ENCODE measurements at regions not wholly inside any gene's neighbourhood (a gene's known extent, or its start where the extent isn't known, plus 50 kb on each side); places are given as distances from the start of the nearest gene placed in this dataset.
A peak's percentile ranks its signal among the peaks of the same experiment; 100 is the strongest.

DNA sequence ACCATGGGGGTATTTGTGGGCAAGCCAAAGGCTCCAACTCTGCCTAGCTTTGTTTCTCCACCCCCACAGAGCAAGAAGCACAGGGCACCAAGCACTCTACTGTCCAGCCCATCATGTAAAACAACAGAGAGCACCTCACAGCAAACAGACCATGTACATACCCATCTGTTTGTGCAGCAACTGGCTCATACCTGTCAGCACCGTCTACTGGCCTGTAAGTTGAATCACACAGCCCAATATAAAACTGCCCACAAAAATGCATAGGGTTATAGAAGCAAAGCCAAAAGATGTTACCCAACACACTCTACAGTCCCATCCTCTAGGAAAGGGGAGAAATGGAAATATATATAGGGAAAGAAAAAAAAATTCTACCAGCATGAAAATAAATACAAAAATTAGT, 139.7 kb upstream of the CPNE4 start:
- no peak for DNase-seq (ENCODE audit: low read depth, low spot score)
- H3K4me1 ChIP-seq (ENCODE audit: control insufficient read depth, insufficient read depth, low read length), result no peaks in the 10 kb centered on the region

DNA sequence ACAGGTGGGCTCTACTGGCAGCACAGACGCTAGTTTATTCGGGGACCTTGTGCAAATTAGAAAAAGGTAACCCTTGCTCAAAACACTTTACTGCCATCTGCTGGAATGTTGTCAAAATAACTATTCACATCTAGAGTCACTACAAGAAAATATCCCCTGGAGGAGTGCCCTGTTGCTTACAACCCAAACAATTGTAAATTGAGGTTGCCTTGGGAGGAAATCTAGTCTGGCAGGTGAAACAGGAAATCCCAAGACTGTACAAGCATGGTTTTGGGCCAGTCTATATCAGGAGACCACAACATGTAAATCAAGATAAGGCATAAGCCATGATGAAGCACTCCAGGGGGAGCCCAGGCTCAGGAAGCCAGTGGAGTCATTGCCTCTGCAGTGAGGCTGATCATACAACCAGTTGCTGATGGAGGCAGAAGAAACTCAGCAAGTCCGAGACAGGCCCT, 136.8 kb upstream of the ACP3 start:
- BruUV-seq (replicated peaks), result no TSS peak
- ATAC-seq, result peak; percentile 86
- Histone ChIP-seq H3K36me3 (ENCODE audit: control insufficient read depth, insufficient read depth, low read length) (no peaks in the 10 kb centered on the region; the same call in 1 of the 2 replicates), H3K9me3 (ENCODE audit: control insufficient read depth, insufficient read depth, low read depth, low read length) (no peaks in the 10 kb centered on the region), H3K4me1 (ENCODE audit: control insufficient read depth, insufficient read depth, low read length) (no peaks in the 10 kb centered on the region), H3K4me3 (ENCODE audit: low read depth in 2 of 2, low read length in 2 of 2) (no peak overlapping the region), H3K27ac (ENCODE audit: low read length) (no peak overlapping the region), H3K27me3 (ENCODE audit: control insufficient read depth, insufficient read depth, low read length) (peaks cover 6% of the 10 kb centered on the region; the same call in 1 of the 2 replicates)
- intact Hi-C loops (cut with micrococcal nuclease; ENCODE audit: unreplicated experiment), result loop anchor here (1.0 to 10.0 kb wide), 2 partner anchors 142 to 386 kb away; no protein-coding TSS in a partner anchor
- no peak for TF ChIP-seq SIN3A (IDR thresholded peaks at IDR 0.05; ENCODE audit: borderline replicate concordance, insufficient read depth, low read depth, low read length)
- TF ChIP-seq, protein P1, sequence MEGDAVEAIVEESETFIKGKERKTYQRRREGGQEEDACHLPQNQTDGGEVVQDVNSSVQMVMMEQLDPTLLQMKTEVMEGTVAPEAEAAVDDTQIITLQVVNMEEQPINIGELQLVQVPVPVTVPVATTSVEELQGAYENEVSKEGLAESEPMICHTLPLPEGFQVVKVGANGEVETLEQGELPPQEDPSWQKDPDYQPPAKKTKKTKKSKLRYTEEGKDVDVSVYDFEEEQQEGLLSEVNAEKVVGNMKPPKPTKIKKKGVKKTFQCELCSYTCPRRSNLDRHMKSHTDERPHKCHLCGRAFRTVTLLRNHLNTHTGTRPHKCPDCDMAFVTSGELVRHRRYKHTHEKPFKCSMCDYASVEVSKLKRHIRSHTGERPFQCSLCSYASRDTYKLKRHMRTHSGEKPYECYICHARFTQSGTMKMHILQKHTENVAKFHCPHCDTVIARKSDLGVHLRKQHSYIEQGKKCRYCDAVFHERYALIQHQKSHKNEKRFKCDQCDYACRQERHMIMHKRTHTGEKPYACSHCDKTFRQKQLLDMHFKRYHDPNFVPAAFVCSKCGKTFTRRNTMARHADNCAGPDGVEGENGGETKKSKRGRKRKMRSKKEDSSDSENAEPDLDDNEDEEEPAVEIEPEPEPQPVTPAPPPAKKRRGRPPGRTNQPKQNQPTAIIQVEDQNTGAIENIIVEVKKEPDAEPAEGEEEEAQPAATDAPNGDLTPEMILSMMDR (IDR thresholded peaks at IDR 0.05), result peak; percentile 82
- DNase-seq (ENCODE audit: low read depth, low spot score), result peak; percentile 45
- ChIA-PET CTCF (no interaction called here), POLR2A (no interaction called here)
- in situ Hi-C loops (cut with HindIII; ENCODE audit: low pct_unique_long_range_greater_than_20kb, low sequenced_read_pairs), result no loop called here

More for the DNA sequence above, 139.7 kb upstream of the CPNE4 start:
- Histone ChIP-seq H3K36me3 (ENCODE audit: control insufficient read depth, insufficient read depth, low read length) (no peaks in the 10 kb centered on the region), H3K9me3 (ENCODE audit: control insufficient read depth, insufficient read depth, low read depth, low read length) (no peaks in the 10 kb centered on the region), H3K4me3 (ENCODE audit: low read depth in 2 of 2, low read length in 2 of 2) (no peak overlapping the region), H3K27ac (ENCODE audit: low read length) (no peak overlapping the region), H3K27me3 (ENCODE audit: control insufficient read depth, insufficient read depth, low read length) (no peaks in the 10 kb centered on the region)
- TF ChIP-seq, protein P1 (IDR thresholded peaks at IDR 0.05), result no peak
- TF ChIP-seq POLR2AphosphoS5 (IDR thresholded peaks at IDR 0.05; ENCODE audit: low read depth, low read length) (no peak), SIN3A (IDR thresholded peaks at IDR 0.05; ENCODE audit: borderline replicate concordance, insufficient read depth, low read depth, low read length) (no peak), TCF7L2 (IDR thresholded peaks at IDR 0.05; ENCODE audit: low read depth, low read length) (no peak)
- intact Hi-C loops (cut with micrococcal nuclease; ENCODE audit: unreplicated experiment), result no loop called here
- ATAC-seq, result no peak
- CTCF ChIA-PET, result no interaction called here
- POLR2A ChIA-PET, result no interaction called here
- in situ Hi-C loops (cut with HindIII; ENCODE audit: low pct_unique_long_range_greater_than_20kb, low sequenced_read_pairs), result no loop called here
- BruUV-seq (replicated peaks), result no TSS peak

DNA sequence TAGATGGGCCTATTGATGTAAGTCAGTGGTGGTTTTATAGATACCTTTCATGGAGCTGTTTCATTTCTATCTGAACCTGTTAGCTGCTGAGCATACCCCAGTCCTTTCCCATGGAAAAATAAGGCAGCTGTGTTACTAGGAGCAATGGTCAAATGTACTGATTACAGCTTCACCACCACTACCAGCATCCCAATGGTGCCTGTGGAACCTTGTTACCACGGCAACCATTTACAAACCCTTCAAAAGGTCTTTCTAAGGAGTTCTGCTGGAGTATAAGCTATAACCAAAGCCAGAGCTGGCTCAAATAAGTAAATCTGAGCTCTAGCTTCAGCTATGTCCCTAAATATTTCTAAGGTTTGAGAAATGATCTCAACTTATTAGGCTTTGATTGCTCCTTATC, 133.4 kb upstream of the ACP3 start:
- in situ Hi-C loops (cut with HindIII; ENCODE audit: low pct_unique_long_range_greater_than_20kb, low sequenced_read_pairs), result no loop called here
- no peak for ATAC-seq
- BruUV-seq (replicated peaks), result no TSS peak

More for the DNA sequence above, 133.4 kb upstream of the ACP3 start:
- POLR2A ChIA-PET, result no interaction called here
- Histone ChIP-seq H3K36me3 (ENCODE audit: control insufficient read depth, insufficient read depth, low read length) (no peaks in the 10 kb centered on the region; the same call in 1 of the 2 replicates), H3K4me3 (ENCODE audit: low read depth in 2 of 2, low read length in 2 of 2) (no peak overlapping the region), H3K4me1 (ENCODE audit: control insufficient read depth, insufficient read depth, low read length) (no peaks in the 10 kb centered on the region), H3K9me3 (ENCODE audit: control insufficient read depth, insufficient read depth, low read depth, low read length) (no peaks in the 10 kb centered on the region), H3K27ac (ENCODE audit: low read length) (no peak overlapping the region), H3K27me3 (ENCODE audit: control insufficient read depth, insufficient read depth, low read length) (peaks cover 9% of the 10 kb centered on the region; the same call in 1 of the 2 replicates)
- no peak for DNase-seq (ENCODE audit: low read depth, low spot score)
- intact Hi-C loops (cut with micrococcal nuclease; ENCODE audit: unreplicated experiment), result loop anchor here (10.0 kb wide), 1 partner anchor 389 kb away; no protein-coding TSS in a partner anchor
- TF ChIP-seq, protein P2, sequence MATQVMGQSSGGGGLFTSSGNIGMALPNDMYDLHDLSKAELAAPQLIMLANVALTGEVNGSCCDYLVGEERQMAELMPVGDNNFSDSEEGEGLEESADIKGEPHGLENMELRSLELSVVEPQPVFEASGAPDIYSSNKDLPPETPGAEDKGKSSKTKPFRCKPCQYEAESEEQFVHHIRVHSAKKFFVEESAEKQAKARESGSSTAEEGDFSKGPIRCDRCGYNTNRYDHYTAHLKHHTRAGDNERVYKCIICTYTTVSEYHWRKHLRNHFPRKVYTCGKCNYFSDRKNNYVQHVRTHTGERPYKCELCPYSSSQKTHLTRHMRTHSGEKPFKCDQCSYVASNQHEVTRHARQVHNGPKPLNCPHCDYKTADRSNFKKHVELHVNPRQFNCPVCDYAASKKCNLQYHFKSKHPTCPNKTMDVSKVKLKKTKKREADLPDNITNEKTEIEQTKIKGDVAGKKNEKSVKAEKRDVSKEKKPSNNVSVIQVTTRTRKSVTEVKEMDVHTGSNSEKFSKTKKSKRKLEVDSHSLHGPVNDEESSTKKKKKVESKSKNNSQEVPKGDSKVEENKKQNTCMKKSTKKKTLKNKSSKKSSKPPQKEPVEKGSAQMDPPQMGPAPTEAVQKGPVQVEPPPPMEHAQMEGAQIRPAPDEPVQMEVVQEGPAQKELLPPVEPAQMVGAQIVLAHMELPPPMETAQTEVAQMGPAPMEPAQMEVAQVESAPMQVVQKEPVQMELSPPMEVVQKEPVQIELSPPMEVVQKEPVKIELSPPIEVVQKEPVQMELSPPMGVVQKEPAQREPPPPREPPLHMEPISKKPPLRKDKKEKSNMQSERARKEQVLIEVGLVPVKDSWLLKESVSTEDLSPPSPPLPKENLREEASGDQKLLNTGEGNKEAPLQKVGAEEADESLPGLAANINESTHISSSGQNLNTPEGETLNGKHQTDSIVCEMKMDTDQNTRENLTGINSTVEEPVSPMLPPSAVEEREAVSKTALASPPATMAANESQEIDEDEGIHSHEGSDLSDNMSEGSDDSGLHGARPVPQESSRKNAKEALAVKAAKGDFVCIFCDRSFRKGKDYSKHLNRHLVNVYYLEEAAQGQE (IDR thresholded peaks at IDR 0.05; ENCODE audit: insufficient read depth in 1 of 2, low read depth in 2 of 2, low read length in 1 of 2), result no peak
- TF ChIP-seq POLR2AphosphoS5 (IDR thresholded peaks at IDR 0.05; ENCODE audit: low read depth, low read length), result no peak
- no peak for TF ChIP-seq TCF7L2 (IDR thresholded peaks at IDR 0.05; ENCODE audit: low read depth, low read length)
- TF ChIP-seq, protein P1 (IDR thresholded peaks at IDR 0.05), result no peak
- TF ChIP-seq SIN3A (IDR thresholded peaks at IDR 0.05; ENCODE audit: borderline replicate concordance, insufficient read depth, low read depth, low read length), result no peak
- CTCF ChIA-PET, result interaction anchor here (1.7 kb wide), 1 partner anchor 149 kb away, joined by 5 read pairs; the partner anchor contains the start of gene CPNE4

Measured in Panc1 (cell line).